GM23248 (cell line): ENCODE measurements at regions not wholly inside any gene's neighbourhood (a gene's known extent, or its start where the extent isn't known, plus 50 kb on each side); places are given as distances from the start of the nearest gene placed in this dataset.

ENCODE experiments used
- EZH2 ChIP-seq: fragments of 200-600 bp; sonication (generic); IDR thresholded peaks from 2 replicates; pipeline ENCODE4 v1.6.1; 2018; ENCODE audit warnings: antibody characterized with exemption, mild to moderate bottlenecking; ENCODE audit not compliant: insufficient read depth, poor library complexity, severe bottlenecking
- EZH2phosphoT487 ChIP-seq: fragments of 200-600 bp; sonication (generic); IDR thresholded peaks from 2 replicates; pipeline ENCODE4 v1.6.1; 2018; ENCODE audit warnings: antibody characterized with exemption, moderate library complexity, mild to moderate bottlenecking, low read depth; ENCODE audit not compliant: insufficient read depth

- no peak for TF ChIP-seq EZH2phosphoT487
- TF ChIP-seq EZH2, result no peak
Measured at GRCh38 chr4:12689457-12689856, 794.7 kb downstream of the RAB28 start.
